Upper lobe of right lung (tissue), 1 donor: ENCODE measurements at regions not wholly inside any gene's neighbourhood (a gene's known extent, or its start where the extent isn't known, plus 50 kb on each side); places are given as distances from the start of the nearest gene placed in this dataset.
A peak's percentile ranks its signal among the peaks of the same experiment; 100 is the strongest.

Experiments used
- ATAC-seq: fragments of 200-7000 bp; cut with Tn5 transposase; one replicate; pipeline ENCODE4 v1.9.1; 2020; ENCODE audit warnings: mild to moderate bottlenecking, moderate library complexity
- DNase-seq: peaks from one replicate; pipeline ENCODE4 v3.0.0-alpha.2; 2020
- H3K27ac ChIP-seq: fragments of 200-600 bp; one replicate; pipeline ENCODE4 v1.8.0; 2022
- H3K27me3 ChIP-seq: fragments of 200-600 bp; one replicate; pipeline ENCODE4 v1.8.0; 2022; ENCODE audit warnings: mild to moderate bottlenecking
- H3K36me3 ChIP-seq: fragments of 200-600 bp; one replicate; pipeline ENCODE4 v1.8.0; 2022
- H3K4me1 ChIP-seq: fragments of 200-600 bp; one replicate; pipeline ENCODE4 v1.8.0; 2022
- H3K4me3 ChIP-seq: fragments of 200-600 bp; one replicate; pipeline ENCODE4 v1.8.0; 2022; ENCODE audit warnings: mild to moderate bottlenecking
- H3K9me3 ChIP-seq: fragments of 200-600 bp; one replicate; pipeline ENCODE4 v1.8.0; 2022
- CTCF ChIP-seq: fragments of 200-600 bp; IDR thresholded peaks from one replicate; pipeline ENCODE4 v1.8.0; 2022; ENCODE audit warnings: antibody characterized with exemption
- intact Hi-C: fragments of 100-400 bp; cut with DNase I; formaldehyde crosslinking; loops from one replicate; pipeline ENCODE4 v1.11.0; 2022
- donor health status: DM: no; HTN: yes; CAD: no; lungs with severe emphysema.

GRCh38 chr4:186936496-186937375 is 213.1 kb upstream of the FAT1 start:
- no peak overlapping the region for H3K4me3 ChIP-seq

GRCh38 chr4:186939226-186939625 is 215.6 kb upstream of the FAT1 start:
- Histone ChIP-seq H3K27me3 (no peaks in the 10 kb centered on the region), H3K27ac (no peak overlapping the region), H3K4me1 (no peaks in the 10 kb centered on the region), H3K9me3 (no peaks in the 10 kb centered on the region), H3K36me3 (no peaks in the 10 kb centered on the region), H3K4me3 (no peak overlapping the region)
- no peak for DNase-seq
- no peak for ATAC-seq
- intact Hi-C loops, result no loop called here
- no peak for TF ChIP-seq CTCF

More at GRCh38 chr4:186936496-186937375, 213.1 kb upstream of the FAT1 start:
- no peaks in the 10 kb centered on the region for H3K9me3 ChIP-seq
- H3K4me1 ChIP-seq, result no peaks in the 10 kb centered on the region
- H3K27ac ChIP-seq, result no peak overlapping the region
- H3K36me3 ChIP-seq, result no peaks in the 10 kb centered on the region
- intact Hi-C loops, result no loop called here
- no peak for TF ChIP-seq CTCF
- ATAC-seq (peak; percentile 23), DNase-seq (no peak)
- no peaks in the 10 kb centered on the region for H3K27me3 ChIP-seq

- no peaks in the 10 kb centered on the region for H3K36me3 ChIP-seq
- no peaks in the 10 kb centered on the region for H3K9me3 ChIP-seq
- intact Hi-C loops, result no loop called here
- H3K4me3 ChIP-seq, result no peak overlapping the region
- DNase-seq (no peak), ATAC-seq (no peak)
- no peak for TF ChIP-seq CTCF
- no peaks in the 10 kb centered on the region for H3K27me3 ChIP-seq
- no peak overlapping the region for H3K27ac ChIP-seq
- H3K4me1 ChIP-seq, result no peaks in the 10 kb centered on the region
These were observed 216.1 kb upstream of the FAT1 start for GRCh38 chr4:186939766-186940165.

- DNase-seq, result no peak
- no peak for ATAC-seq
- H3K27ac ChIP-seq, result no peak overlapping the region
- H3K27me3 ChIP-seq, result no peaks in the 10 kb centered on the region
- no peak overlapping the region for H3K4me3 ChIP-seq
- no peaks in the 10 kb centered on the region for H3K4me1 ChIP-seq
- intact Hi-C loops, result no loop called here
- no peak for TF ChIP-seq CTCF
- no peaks in the 10 kb centered on the region for H3K9me3 ChIP-seq
- H3K36me3 ChIP-seq, result no peaks in the 10 kb centered on the region
These were observed 216.8 kb upstream of the FAT1 start for GRCh38 chr4:186940476-186940875.

- intact Hi-C loops, result no loop called here
- no peak overlapping the region for H3K4me3 ChIP-seq
- TF ChIP-seq CTCF, result no peak
- H3K36me3 ChIP-seq, result no peaks in the 10 kb centered on the region
- DNase-seq (no peak), ATAC-seq (no peak)
- no peaks in the 10 kb centered on the region for H3K27me3 ChIP-seq
- H3K9me3 ChIP-seq, result no peaks in the 10 kb centered on the region
- H3K27ac ChIP-seq, result no peak overlapping the region
- H3K4me1 ChIP-seq, result no peaks in the 10 kb centered on the region
These were observed 219.2 kb upstream of the FAT1 start for GRCh38 chr4:186942758-186943377.
